SK-N-SH (cell line): ENCODE measurements at regions not wholly inside any gene's neighbourhood (a gene's known extent, or its start where the extent isn't known, plus 50 kb on each side); places are given as distances from the start of the nearest gene placed in this dataset.
"Not testable (repeated sequence)": the region's sequence is repeated elsewhere in the genome, so short reads cannot be mapped to it uniquely, and the experiment has no call there.

Source experiments
- CTCF ChIA-PET: fragments of 300-600, 350-600 bp; formaldehyde crosslinking; extraction: SDS; loops from one replicate; lab custom pipeline; 2021; lab: Yijun Ruan, JAX
- POLR2A ChIA-PET: fragments of 350-600 bp; sonication (Branson Sonifier 250); formaldehyde crosslinking; extraction: SDS; loops from one replicate; lab custom pipeline; 2020; ENCODE audit warnings: antibody characterized with exemption, inconsistent platforms; lab: Yijun Ruan, JAX
- DNase-seq: peaks from one replicate; pipeline ENCODE4 v3.0.0; 2012
- H2AFZ ChIP-seq: fragments of 200-600 bp; sonication (generic); 2 replicates; pipeline ENCODE4 v1.8.1; 2016; ENCODE audit warnings: antibody characterized with exemption, mild to moderate bottlenecking, low read depth
- H3F3A ChIP-seq: fragments of 200-600 bp; sonication (generic); replicated peaks from 2 replicates; pipeline ENCODE3; 2016; ENCODE audit warnings: antibody characterized with exemption, mild to moderate bottlenecking; ENCODE audit not compliant: insufficient read depth
- H3K27ac ChIP-seq, 2 experiments: fragments of 200-500 bp in 1 of 2; fragments of 200-600 bp in 1 of 2; sonication (Bioruptor generic) in 1 of 2; sonication (generic), shearing (Covaris generic) in 1 of 2; 2 replicates each; pipeline versions ENCODE4 v1.5.1 to v1.6.1; 2014 to 2016; ENCODE audit warnings: low read depth in 2 of 2, inconsistent platforms in 1 of 2, low read length in 1 of 2, mild to moderate bottlenecking in 1 of 2, mixed read lengths in 1 of 2
- H3K27me3 ChIP-seq: fragments of 200-600 bp; sonication (generic), shearing (Covaris generic); 2 replicates; pipeline ENCODE4 v1.6.1; 2016; ENCODE audit warnings: mixed run types; ENCODE audit not compliant: insufficient read depth
- H3K36me3 ChIP-seq, 2 experiments: fragments of 200-500 bp in 1 of 2; fragments of 200-600 bp in 1 of 2; sonication (Bioruptor generic) in 1 of 2; sonication (generic) in 1 of 2; replicated peaks in 1 of 2; 2 replicates each; pipeline versions ENCODE3 to v1.5.1; 2014 to 2016; ENCODE audit warnings: low read length in 1 of 2, mild to moderate bottlenecking in 1 of 2; ENCODE audit not compliant: insufficient read depth in 2 of 2, control insufficient read depth in 1 of 2
- H3K4me1 ChIP-seq, 2 experiments: fragments of 200-500 bp in 1 of 2; fragments of 200-600 bp in 1 of 2; sonication (Bioruptor generic) in 1 of 2; sonication (generic), shearing (Covaris generic) in 1 of 2; 2 replicates each; pipeline versions ENCODE4 v1.5.1 to v1.6.1; 2014 to 2016; ENCODE audit warnings: low read depth in 1 of 2, low read length in 1 of 2, mixed run types in 1 of 2; ENCODE audit not compliant: insufficient read depth in 2 of 2, control insufficient read depth in 1 of 2
- H3K4me2 ChIP-seq: fragments of 200-600 bp; sonication (generic), shearing (Covaris generic); 2 replicates; pipeline ENCODE4 v1.6.1; 2017; ENCODE audit warnings: mixed run types
- H3K4me3 ChIP-seq, 2 experiments: fragments of 200-500 bp in 1 of 2; fragments of 200-600 bp in 1 of 2; sonication (Bioruptor generic) in 1 of 2; sonication (generic), shearing (Covaris generic) in 1 of 2; 2 replicates each; pipeline versions ENCODE4 v1.5.1 to v1.8.1; 2014 to 2016; ENCODE audit warnings: low read depth in 2 of 2, inconsistent platforms in 1 of 2, low read length in 1 of 2, mild to moderate bottlenecking in 1 of 2, mixed read lengths in 1 of 2, moderate library complexity in 1 of 2
- H3K79me2 ChIP-seq: fragments of 200-600 bp; sonication (generic); 2 replicates; pipeline ENCODE4 v1.8.1; 2017; ENCODE audit warnings: mild to moderate bottlenecking; ENCODE audit not compliant: insufficient read depth
- H3K9ac ChIP-seq: fragments of 200-600 bp; sonication (generic); 2 replicates; pipeline ENCODE4 v1.6.1; 2017; ENCODE audit warnings: mixed run types
- H3K9me2 ChIP-seq: fragments of 200-600 bp; sonication (generic); 2 replicates; pipeline ENCODE4 v1.6.1; 2017; ENCODE audit warnings: mixed run types
- H3K9me3 ChIP-seq: fragments of 200-600 bp; sonication (generic); 2 replicates; pipeline ENCODE4 v1.6.1; 2017; ENCODE audit warnings: mixed run types, mild to moderate bottlenecking, moderate library complexity
- H4K20me1 ChIP-seq: fragments of 200-600 bp; sonication (generic); 2 replicates; pipeline ENCODE4 v1.6.1; 2017; ENCODE audit warnings: mild to moderate bottlenecking, mixed run types; ENCODE audit not compliant: insufficient read depth
- CHD2 ChIP-seq: fragments of 150-350 bp; IDR thresholded peaks from 2 replicates; pipeline ENCODE4 v1.6.1; 2018; ENCODE audit warnings: low read length; ENCODE audit not compliant: partially characterized antibody
- CTCF ChIP-seq: fragments of 200-600 bp; sonication (generic); IDR thresholded peaks from 2 replicates; pipeline ENCODE4 v1.6.1; 2017; ENCODE audit warnings: antibody characterized with exemption, mild to moderate bottlenecking, moderate library complexity
- EZH2phosphoT487 ChIP-seq: fragments of 200-600 bp; sonication (generic); IDR thresholded peaks from 2 replicates; pipeline ENCODE4 v1.6.1; 2017; ENCODE audit warnings: low read depth, mixed run types, mild to moderate bottlenecking, antibody characterized with exemption, moderate library complexity, borderline replicate concordance
- GATA2 ChIP-seq: sonication (generic); formaldehyde crosslinking; IDR thresholded peaks from 2 replicates; pipeline ENCODE4 v1.5.0; 2020; ENCODE audit warnings: mild to moderate bottlenecking, missing genetic modification reagents
- IRF3 ChIP-seq: fragments of 150-350 bp; IDR thresholded peaks from 2 replicates; pipeline ENCODE4 v1.6.1; 2016; ENCODE audit warnings: mild to moderate bottlenecking, low read depth, low read length
- JUND ChIP-seq: IDR thresholded peaks from 2 replicates; pipeline ENCODE4 v1.4.0; 2012
- MAX ChIP-seq: IDR thresholded peaks from 2 replicates; pipeline ENCODE4 v1.4.0; 2012; ENCODE audit warnings: low read depth
- MXI1 ChIP-seq: IDR thresholded peaks from 2 replicates; pipeline ENCODE4 v1.6.1; 2012; ENCODE audit warnings: mild to moderate bottlenecking, low read depth, low read length, improper control_type of control experiment
- NFIC ChIP-seq: IDR thresholded peaks from 2 replicates; pipeline ENCODE4 v1.4.0; 2012; ENCODE audit warnings: borderline replicate concordance
- NRF1 ChIP-seq: IDR thresholded peaks from 2 replicates; pipeline ENCODE4 v1.6.1; 2012; ENCODE audit warnings: low read depth, mild to moderate bottlenecking, low read length
- POLR2AphosphoS5 ChIP-seq: IDR thresholded peaks from 2 replicates; pipeline ENCODE4 v1.6.1; 2012; ENCODE audit warnings: low read depth, low read length
- RCOR1 ChIP-seq: fragments of 150-350 bp; IDR thresholded peaks from 2 replicates; pipeline ENCODE4 v1.6.1; 2017; ENCODE audit warnings: antibody characterized with exemption, low read length
- RXRA ChIP-seq: IDR thresholded peaks from 2 replicates; pipeline ENCODE4 v1.4.0; 2012; ENCODE audit warnings: low read depth, mild to moderate bottlenecking, borderline replicate concordance
- SIN3A ChIP-seq: IDR thresholded peaks from 2 replicates; pipeline ENCODE4 v1.6.1; 2012; ENCODE audit warnings: low read depth, mild to moderate bottlenecking, low read length, moderate library complexity, borderline replicate concordance
- USF1 ChIP-seq: IDR thresholded peaks from 2 replicates; pipeline ENCODE4 v1.4.0; 2012; ENCODE audit warnings: low read depth, borderline replicate concordance
- USF2 ChIP-seq: fragments of 150-350 bp; IDR thresholded peaks from 2 replicates; pipeline ENCODE4 v1.6.1; 2017; ENCODE audit warnings: antibody characterized with exemption, low read length, low read depth, borderline replicate concordance
- YY1 ChIP-seq: IDR thresholded peaks from 2 replicates; pipeline ENCODE4 v1.4.0; 2012; ENCODE audit warnings: low read depth, mild to moderate bottlenecking
- ZBTB33 ChIP-seq: IDR thresholded peaks from 2 replicates; pipeline ENCODE4 v1.4.0; 2012; ENCODE audit warnings: low read depth, borderline replicate concordance
- WGBS: methylation state at CpG from one replicate; pipeline ENCODE4 v1.1.6; 2017; ENCODE audit warnings: low lambda C conversion rate; 5-methylcytosine and 5-hydroxymethylcytosine counted together

GRCh38 chr3:20622304-20622703 lies 436.3 kb upstream of the SGO1 start (continued):
- TF ChIP-seq MAX: no peak
- TF ChIP-seq JUND: peak; percentile 79
- TF ChIP-seq IRF3: no peak
- TF ChIP-seq YY1: no peak
- no peak for TF ChIP-seq NRF1
- no peak for TF ChIP-seq CTCF
- TF ChIP-seq ZBTB33: 0 out of 2 replicates have a peak, but pooled peaks have one; percentile 47
- TF ChIP-seq MXI1: no peak
- TF ChIP-seq POLR2AphosphoS5: peak; percentile 29; the same call in 1 of the 2 replicates
- no peak for TF ChIP-seq RCOR1
- no peak for TF ChIP-seq EZH2phosphoT487
- TF ChIP-seq RXRA: peak; percentile 44; the same call in 1 of the 2 replicates
- no peak for TF ChIP-seq CHD2
- TF ChIP-seq NFIC: peak; percentile 69
- TF ChIP-seq GATA2 (CRISPR knock-in tag): no peak
- TF ChIP-seq SIN3A: no peak
- no peak for TF ChIP-seq USF2
- no peak for TF ChIP-seq USF1
- TF ChIP-seq, all 33 proteins: peak for 11

GRCh38 chr3:20618621-20619020 lies 432.6 kb upstream of the SGO1 start:
- H4K20me1 ChIP-seq, POLR2A ChIA-PET, DNase-seq, H3F3A ChIP-seq, H3K9me2 ChIP-seq, H3K4me2 ChIP-seq, H2AFZ ChIP-seq, H3K4me3 ChIP-seq, H3K27me3 ChIP-seq, H3K4me1 ChIP-seq, CTCF ChIA-PET, H3K9ac ChIP-seq, H3K27ac ChIP-seq, H3K79me2 ChIP-seq, H3K36me3 ChIP-seq: not testable (repeated sequence)
- WGBS: 51% methylated on average over 3 of the region's 3 CpGs
- peaks cover 11% of the 10 kb centered on the region for H3K9me3 ChIP-seq

- H3F3A ChIP-seq, H3K79me2 ChIP-seq, H3K27ac ChIP-seq, CTCF ChIA-PET, H2AFZ ChIP-seq, H3K27me3 ChIP-seq, H3K4me1 ChIP-seq, H3K4me2 ChIP-seq, H3K9me2 ChIP-seq, H4K20me1 ChIP-seq, POLR2A ChIA-PET, DNase-seq, H3K36me3 ChIP-seq, H3K4me3 ChIP-seq, H3K9ac ChIP-seq: not testable (repeated sequence)
- H3K9me3 ChIP-seq: peaks cover 11% of the 10 kb centered on the region
- WGBS: 75% methylated on average over 7 of the region's 7 CpGs
These were observed 432.2 kb upstream of the SGO1 start for GRCh38 chr3:20618181-20618580.
